IgD-negative memory B cell (primary cell): ENCODE measurements at regions not wholly inside any gene's neighbourhood (a gene's known extent, or its start where the extent isn't known, plus 50 kb on each side); places are given as distances from the start of the nearest gene placed in this dataset.

Source experiments
- H3K27ac Mint-ChIP-seq, 3 donors: one replicate each; pipeline ENCODE4 v1.8.0; 2020 to 2022; ENCODE audit warnings: mild to moderate bottlenecking in 3 of 3, mixed read lengths in 3 of 3, moderate library complexity in 1 of 3
- H3K27me3 Mint-ChIP-seq: one replicate; pipeline ENCODE4 v1.8.0; 2021; ENCODE audit warnings: mixed read lengths
- H3K36me3 Mint-ChIP-seq: one replicate; pipeline ENCODE4 v1.8.0; 2020; ENCODE audit warnings: mild to moderate bottlenecking, mixed read lengths
- H3K4me1 Mint-ChIP-seq, 3 donors: one replicate each; pipeline ENCODE4 v1.8.0; 2020 to 2022; ENCODE audit warnings: mixed read lengths in 3 of 3, mild to moderate bottlenecking in 1 of 3
- H3K4me3 Mint-ChIP-seq, 4 donors: one replicate each; pipeline ENCODE4 v1.8.0; 2020 to 2022; ENCODE audit warnings: mild to moderate bottlenecking in 4 of 4, mixed read lengths in 4 of 4, moderate library complexity in 3 of 4
- H3K9me3 Mint-ChIP-seq, 3 donors: one replicate each; pipeline ENCODE4 v1.8.0; 2020 to 2021; ENCODE audit warnings: mixed read lengths in 3 of 3, mild to moderate bottlenecking in 1 of 3

DNA sequence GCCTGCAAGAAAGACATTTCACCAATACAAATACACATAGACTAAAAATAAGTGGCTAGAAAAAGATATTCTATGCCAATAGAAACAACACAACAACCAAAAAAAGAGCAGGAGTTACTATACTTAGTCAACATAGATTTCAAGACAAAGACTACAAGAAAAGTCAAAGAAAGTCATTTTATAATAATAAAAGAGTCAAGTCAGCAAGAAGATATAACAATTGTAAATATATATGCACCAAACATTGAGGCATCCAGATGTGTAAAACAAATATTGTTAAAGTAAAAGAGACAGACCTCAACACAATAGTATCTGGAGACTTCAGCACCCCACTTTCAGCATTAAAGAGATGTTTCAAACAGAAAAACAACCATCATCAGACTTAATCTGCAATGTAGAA lies 104.6 kb downstream of the AMY1C start:
- no peaks in the 10 kb centered on the region for H3K36me3 Mint-ChIP-seq
- H3K4me1 Mint-ChIP-seq, result no peaks in the 10 kb centered on the region
- H3K27me3 Mint-ChIP-seq, result no peaks in the 10 kb centered on the region
- no peak overlapping the region for H3K4me3 Mint-ChIP-seq
- no peak overlapping the region for H3K27ac Mint-ChIP-seq
- H3K9me3 Mint-ChIP-seq, result peaks cover 2 to 12% (median 5%) of the 10 kb centered on the region in 3 donors

DNA sequence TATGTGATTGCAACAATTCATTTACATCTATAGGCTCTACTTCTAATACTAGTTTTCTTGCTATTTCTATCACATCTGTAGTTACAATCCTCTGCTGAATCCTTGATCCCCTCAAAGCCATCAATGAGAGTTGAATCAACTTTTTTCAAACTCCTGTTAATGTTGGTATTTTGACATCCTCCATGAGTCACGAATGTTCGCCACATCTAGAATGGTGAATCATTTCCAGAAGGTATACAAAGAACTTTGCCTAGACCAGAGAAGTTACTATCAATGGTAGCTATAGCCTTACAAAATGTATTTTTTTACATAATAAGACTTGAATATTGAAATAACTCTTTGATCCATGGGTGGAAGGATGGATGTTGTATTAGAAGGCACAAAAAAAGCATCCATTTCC lies 110.0 kb downstream of the AMY1C start:
- Mint-ChIP-seq H3K4me1 (no peaks in the 10 kb centered on the region), H3K27me3 (no peaks in the 10 kb centered on the region), H3K36me3 (no peaks in the 10 kb centered on the region), H3K27ac (no peak overlapping the region), H3K9me3 (peaks cover 0 to 4% (median 0%) of the 10 kb centered on the region in 3 donors), H3K4me3 (no peak overlapping the region)

DNA sequence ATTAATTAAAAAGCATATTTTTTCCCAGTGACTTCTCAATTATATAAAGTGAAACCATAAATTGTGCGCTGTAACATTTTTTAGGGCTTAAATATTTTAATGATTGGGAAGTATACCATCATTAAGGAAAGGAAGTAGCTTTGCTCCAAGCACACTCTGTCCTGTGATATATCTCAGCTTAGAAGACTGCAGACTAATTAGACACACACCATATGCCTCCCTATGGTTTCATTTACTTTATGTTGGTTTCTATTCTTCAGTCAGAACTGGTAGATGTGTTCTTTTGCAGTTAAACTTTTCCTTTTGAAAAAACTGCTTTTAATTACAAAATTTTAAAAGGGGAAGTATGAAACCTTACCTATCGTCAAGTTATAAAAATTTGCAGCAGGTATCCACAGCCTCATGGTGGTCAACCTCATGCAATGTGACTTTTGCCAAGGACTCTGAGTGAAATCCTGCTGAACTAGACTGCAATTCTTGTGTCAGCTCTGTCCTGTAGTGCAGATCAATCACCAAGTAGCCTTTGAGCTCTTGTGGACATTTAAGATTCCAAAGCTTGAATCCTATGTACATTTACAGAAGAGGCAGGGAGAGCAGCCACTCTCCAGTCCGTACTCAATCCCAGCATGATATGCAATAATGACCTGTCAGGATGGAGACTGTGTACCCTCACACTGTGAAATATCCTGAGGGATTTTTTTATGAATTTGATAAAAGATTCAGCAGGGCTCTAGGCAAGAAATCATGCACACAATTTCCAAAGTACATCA lies 149.1 kb downstream of the AMY1C start:
- peaks cover 2% of the 10 kb centered on the region for H3K36me3 Mint-ChIP-seq
- no peak overlapping the region for H3K27ac Mint-ChIP-seq
- H3K9me3 Mint-ChIP-seq, result peaks cover 0 to 2% (median under 1%) of the 10 kb centered on the region in 3 donors
- no peaks in the 10 kb centered on the region for H3K27me3 Mint-ChIP-seq
- H3K4me1 Mint-ChIP-seq, result peaks cover 0 to 1% (median 0%) of the 10 kb centered on the region in 3 donors
- H3K4me3 Mint-ChIP-seq, result no peak overlapping the region

DNA sequence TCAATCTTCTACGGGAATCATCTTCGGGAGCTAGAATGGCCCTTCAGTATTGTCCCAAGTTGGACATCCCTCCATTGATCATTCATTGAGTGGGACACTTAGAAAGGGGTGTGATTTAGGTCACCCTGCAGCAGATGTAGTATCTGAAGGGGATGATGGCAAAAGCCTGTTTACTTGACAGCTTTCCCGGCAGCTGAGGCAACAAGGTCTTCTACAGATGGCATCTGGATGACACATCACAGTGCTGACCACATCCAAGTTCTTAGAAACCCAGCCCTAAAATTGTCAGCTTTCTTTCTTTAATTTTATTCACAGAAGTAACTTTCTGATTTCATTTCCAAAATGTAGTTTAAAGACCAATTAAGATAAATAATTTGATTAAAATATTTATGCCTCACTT lies 150.3 kb downstream of the AMY1C start:
- no peaks in the 10 kb centered on the region for H3K27me3 Mint-ChIP-seq
- H3K4me1 Mint-ChIP-seq, result peaks cover 0 to 1% (median 0%) of the 10 kb centered on the region in 3 donors
- no peak overlapping the region for H3K4me3 Mint-ChIP-seq
- H3K27ac Mint-ChIP-seq, result no peak overlapping the region
- peaks cover 2% of the 10 kb centered on the region for H3K36me3 Mint-ChIP-seq
- H3K9me3 Mint-ChIP-seq, result peaks cover 0 to 2% (median 0%) of the 10 kb centered on the region in 3 donors

DNA sequence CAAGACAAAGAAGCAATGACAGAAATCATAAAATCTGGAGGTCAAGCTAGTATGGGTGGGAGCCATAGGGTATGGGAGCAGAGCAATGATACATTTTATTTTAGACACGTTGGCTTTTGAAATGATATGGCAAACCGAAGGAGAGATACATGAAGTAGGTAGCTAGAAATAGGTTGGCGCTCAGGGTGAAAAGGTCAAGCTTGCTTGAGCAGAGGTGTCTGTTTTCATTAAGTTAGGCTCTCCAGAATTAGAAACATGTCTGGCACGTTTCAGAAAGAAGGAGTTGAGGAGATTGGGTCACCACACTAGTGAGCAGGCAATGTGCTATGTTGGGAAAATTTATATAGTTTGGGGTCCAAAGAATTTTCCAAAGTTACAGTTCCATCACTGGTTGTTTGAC lies 151.4 kb downstream of the AMY1C start:
- Mint-ChIP-seq H3K4me3 (no peak overlapping the region), H3K36me3 (peaks cover 2% of the 10 kb centered on the region), H3K4me1 (peaks cover 0 to 1% (median 0%) of the 10 kb centered on the region in 3 donors), H3K27me3 (peaks cover 2% of the 10 kb centered on the region), H3K27ac (no peak overlapping the region), H3K9me3 (peaks cover 0 to 2% (median 0%) of the 10 kb centered on the region in 3 donors)

DNA sequence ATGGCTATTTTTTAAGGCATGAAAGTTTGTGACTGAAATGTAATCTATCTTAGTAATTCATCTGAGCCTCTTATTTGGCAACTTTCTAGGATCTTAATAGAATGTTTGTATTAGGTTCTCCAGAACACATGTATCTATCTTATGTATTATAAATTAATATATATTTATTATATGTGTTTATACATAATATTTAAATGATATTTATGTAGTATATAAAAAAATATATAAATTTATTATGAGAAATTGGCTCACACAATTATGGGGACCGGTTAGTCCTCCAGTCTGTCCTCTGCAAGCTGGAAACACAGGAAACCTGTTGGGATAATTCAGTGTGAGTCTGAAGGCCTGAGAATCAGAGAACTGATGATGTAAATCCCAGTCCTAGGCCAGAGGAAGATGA lies 155.7 kb downstream of the AMY1C start:
- Mint-ChIP-seq H3K36me3 (peaks cover 2% of the 10 kb centered on the region), H3K9me3 (peaks cover 0 to 2% (median 0%) of the 10 kb centered on the region in 3 donors), H3K4me3 (no peak overlapping the region), H3K4me1 (no peaks in the 10 kb centered on the region), H3K27me3 (peaks cover 3% of the 10 kb centered on the region), H3K27ac (no peak overlapping the region)

DNA sequence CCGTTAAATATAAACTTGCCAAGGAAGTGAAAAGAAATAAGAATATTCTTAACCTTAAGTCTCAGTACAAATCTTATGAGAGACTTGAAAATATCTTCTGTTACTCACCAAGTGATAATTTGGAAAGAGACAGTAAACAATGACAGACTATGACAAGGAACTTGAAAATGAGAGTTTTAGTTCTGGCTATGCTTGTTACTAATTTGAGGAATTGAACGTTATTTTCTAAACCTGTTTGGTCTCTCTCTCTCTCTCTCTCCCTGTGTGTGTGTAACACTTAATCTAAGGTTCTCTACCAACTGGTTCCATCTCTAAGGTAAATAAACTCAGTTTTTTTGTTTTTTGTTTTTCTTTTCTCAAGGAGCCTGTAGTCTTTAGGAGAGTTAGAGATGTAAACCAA lies 161.8 kb downstream of the AMY1C start:
- Mint-ChIP-seq H3K36me3 (no peaks in the 10 kb centered on the region), H3K4me3 (no peak overlapping the region), H3K9me3 (no peaks in the 10 kb centered on the region), H3K4me1 (peaks cover 0 to 1% (median 0%) of the 10 kb centered on the region in 3 donors), H3K27ac (no peak overlapping the region), H3K27me3 (no peaks in the 10 kb centered on the region)

DNA sequence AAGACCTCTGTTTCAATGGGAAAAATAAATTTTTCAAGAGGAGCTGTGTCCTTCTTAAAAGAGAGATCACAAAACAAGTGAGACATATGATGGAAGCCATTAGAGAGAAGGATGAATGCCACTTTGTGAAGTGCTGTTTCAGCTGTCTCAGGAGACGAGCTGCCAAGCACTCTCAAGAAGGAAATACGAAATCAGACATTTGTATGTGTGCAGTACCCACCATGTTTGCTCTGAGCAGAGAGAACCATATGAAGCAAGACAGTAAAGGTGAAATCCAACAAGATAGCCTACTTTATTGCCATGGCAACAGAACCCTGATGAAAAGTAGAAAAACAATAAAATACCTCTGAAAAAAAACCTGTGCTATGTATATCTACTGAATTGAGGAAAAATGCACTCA lies 168.1 kb downstream of the AMY1C start:
- H3K27ac Mint-ChIP-seq, result no peak overlapping the region
- no peaks in the 10 kb centered on the region for H3K27me3 Mint-ChIP-seq
- H3K4me3 Mint-ChIP-seq, result no peak overlapping the region
- peaks cover 0 to 1% (median 0%) of the 10 kb centered on the region in 3 donors for H3K4me1 Mint-ChIP-seq
- H3K36me3 Mint-ChIP-seq, result no peaks in the 10 kb centered on the region
- H3K9me3 Mint-ChIP-seq, result peaks cover 0 to 4% (median 3%) of the 10 kb centered on the region in 3 donors

DNA sequence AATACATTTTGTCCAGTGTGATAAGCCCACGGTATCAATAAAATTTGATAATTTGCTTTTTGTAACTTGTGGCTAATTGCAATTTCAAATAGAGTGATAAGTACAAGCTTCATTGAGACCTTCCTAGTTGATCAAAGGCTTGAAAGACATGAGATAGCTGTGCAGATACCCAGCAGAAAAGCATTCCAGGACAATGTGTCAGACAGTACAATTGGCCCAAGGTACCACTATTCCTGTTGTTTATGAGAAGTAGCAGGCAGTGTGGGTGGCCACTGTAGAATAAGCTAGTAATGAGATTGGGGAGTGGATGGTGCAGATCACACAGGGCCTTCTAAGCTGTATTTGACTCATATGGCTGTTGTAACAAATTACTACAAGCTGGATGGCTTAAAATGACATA lies 182.2 kb downstream of the AMY1C start:
- H3K36me3 Mint-ChIP-seq, result no peaks in the 10 kb centered on the region
- no peak overlapping the region for H3K27ac Mint-ChIP-seq
- no peak overlapping the region for H3K4me3 Mint-ChIP-seq
- peaks cover 0 to 2% (median 0%) of the 10 kb centered on the region in 3 donors for H3K9me3 Mint-ChIP-seq
- no peaks in the 10 kb centered on the region for H3K4me1 Mint-ChIP-seq
- no peaks in the 10 kb centered on the region for H3K27me3 Mint-ChIP-seq

DNA sequence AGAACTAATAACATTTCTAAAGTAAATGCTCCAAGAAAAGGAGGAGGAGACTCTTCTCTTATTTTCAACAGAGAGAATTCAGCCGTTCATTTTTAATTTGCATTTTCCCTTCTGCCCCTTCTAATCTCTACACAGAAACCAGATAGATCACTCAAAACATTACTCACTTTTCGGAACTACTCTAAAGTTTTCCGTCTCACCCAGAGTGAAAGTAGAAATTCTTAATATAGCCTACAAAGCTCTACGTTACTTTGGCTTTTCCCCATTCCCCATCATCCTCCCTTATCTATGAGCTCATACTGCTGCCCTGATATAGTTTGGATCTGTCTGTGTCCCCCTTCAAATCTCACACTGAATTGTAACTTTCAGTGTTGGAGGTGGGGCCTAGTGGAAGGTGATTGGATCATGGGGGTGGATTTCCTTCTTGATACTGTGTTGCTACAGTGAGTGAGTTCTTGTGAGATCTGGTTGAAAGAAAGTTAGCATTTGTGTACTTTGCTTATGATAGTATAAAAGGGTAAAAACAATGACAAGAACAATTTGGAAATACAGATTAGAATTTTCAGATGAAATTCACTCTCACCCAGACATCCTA lies 188.2 kb downstream of the AMY1C start:
- H3K36me3 Mint-ChIP-seq, result no peaks in the 10 kb centered on the region
- peaks cover 0 to 6% (median 5%) of the 10 kb centered on the region in 3 donors for H3K4me1 Mint-ChIP-seq
- peak overlapping the region in 1 of 3 donors; percentile 54 for H3K27ac Mint-ChIP-seq
- H3K4me3 Mint-ChIP-seq, result peak overlapping the region; percentile 6 to 74 (median 35)
- no peaks in the 10 kb centered on the region for H3K9me3 Mint-ChIP-seq
- no peaks in the 10 kb centered on the region for H3K27me3 Mint-ChIP-seq

DNA sequence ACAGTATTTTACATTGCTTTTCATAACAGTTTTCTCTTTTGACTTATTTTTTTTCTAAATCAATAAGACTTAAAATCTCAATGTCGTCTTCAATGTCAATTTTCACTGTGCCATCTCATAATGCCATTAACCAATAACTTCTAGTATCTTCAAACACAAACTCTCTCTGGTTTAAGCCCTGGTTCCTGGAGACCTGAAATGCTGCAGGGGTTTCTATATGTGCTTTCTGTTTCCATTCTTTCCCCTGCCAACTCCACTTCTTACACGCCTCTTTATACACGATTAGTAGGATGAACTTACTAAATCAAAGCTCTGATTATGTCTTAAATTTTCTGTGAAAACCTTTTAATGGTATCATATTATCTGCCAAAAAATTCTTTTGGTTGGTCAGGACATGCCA lies 191.4 kb downstream of the AMY1C start:
- no peaks in the 10 kb centered on the region for H3K36me3 Mint-ChIP-seq
- H3K27me3 Mint-ChIP-seq, result peaks cover 3% of the 10 kb centered on the region
- H3K27ac Mint-ChIP-seq, result no peak overlapping the region
- H3K4me1 Mint-ChIP-seq, result peaks cover 0 to 6% (median 5%) of the 10 kb centered on the region in 3 donors
- no peaks in the 10 kb centered on the region for H3K9me3 Mint-ChIP-seq
- H3K4me3 Mint-ChIP-seq, result no peak overlapping the region

DNA sequence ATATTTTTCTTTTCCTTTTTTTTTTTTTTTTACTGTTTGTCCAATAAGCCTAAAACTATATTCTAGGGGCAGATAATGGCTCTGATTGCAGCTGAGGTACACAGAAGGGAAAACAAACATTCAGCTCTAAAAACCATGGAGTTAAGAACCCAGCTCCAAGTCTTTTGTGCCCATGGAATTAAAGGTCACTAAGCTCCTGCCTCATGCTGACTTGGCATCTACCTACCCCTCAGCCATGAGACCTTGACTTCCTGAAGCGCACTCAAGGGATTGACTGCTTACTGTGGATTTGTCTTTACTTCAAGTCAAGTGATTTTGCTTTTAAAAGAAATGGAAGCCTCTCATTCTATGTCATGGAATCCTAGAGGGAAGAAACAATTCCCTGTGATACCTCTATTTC lies 192.3 kb downstream of the AMY1C start:
- Mint-ChIP-seq H3K9me3 (no peaks in the 10 kb centered on the region), H3K27ac (no peak overlapping the region), H3K4me1 (peaks cover 0 to 6% (median 5%) of the 10 kb centered on the region in 3 donors), H3K36me3 (no peaks in the 10 kb centered on the region), H3K27me3 (peaks cover 3% of the 10 kb centered on the region), H3K4me3 (no peak overlapping the region)

DNA sequence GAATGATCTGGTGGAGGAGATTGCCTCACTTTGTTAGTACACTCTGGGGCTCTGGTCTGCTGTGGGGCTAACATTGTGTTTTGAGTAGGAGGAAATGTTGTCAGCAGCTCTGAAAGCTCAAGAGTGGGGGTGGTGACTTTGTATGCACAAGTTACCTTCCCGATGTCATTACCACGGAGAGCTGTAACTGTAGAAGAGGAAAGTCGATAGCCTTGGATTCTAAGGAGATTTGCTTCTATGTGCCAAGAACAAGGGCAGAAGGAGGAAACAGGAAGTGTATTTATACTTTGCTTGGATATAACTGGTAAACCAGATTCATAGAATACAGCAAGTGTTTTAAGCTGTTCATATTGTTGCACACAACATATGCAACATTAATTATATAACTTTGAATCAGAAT lies 196.1 kb downstream of the AMY1C start:
- Mint-ChIP-seq H3K27me3 (peaks cover 3% of the 10 kb centered on the region), H3K27ac (no peak overlapping the region), H3K4me3 (no peak overlapping the region), H3K36me3 (no peaks in the 10 kb centered on the region), H3K9me3 (no peaks in the 10 kb centered on the region), H3K4me1 (no peaks in the 10 kb centered on the region)

DNA sequence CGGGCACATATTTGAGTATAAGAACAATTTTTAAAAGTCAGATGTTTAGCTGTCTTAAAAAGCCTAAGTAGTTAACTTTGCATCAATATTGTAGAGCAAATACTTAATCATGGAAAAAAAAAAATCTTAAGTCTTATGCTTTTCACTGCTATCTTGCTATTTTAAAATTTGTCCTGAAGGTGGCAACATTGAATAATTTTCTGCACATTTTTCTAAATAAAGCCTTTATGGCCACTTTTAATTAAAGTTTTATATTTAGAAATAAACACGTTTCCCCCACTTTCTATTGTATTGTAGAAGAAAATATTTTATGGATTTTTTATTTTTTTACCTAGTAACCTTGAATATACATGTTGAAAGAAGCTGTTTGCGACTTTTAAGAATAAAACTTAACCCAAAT lies 198.8 kb downstream of the AMY1C start:
- Mint-ChIP-seq H3K36me3 (no peaks in the 10 kb centered on the region), H3K4me3 (no peak overlapping the region), H3K27me3 (peaks cover 3% of the 10 kb centered on the region), H3K4me1 (no peaks in the 10 kb centered on the region), H3K9me3 (no peaks in the 10 kb centered on the region), H3K27ac (no peak overlapping the region)

DNA sequence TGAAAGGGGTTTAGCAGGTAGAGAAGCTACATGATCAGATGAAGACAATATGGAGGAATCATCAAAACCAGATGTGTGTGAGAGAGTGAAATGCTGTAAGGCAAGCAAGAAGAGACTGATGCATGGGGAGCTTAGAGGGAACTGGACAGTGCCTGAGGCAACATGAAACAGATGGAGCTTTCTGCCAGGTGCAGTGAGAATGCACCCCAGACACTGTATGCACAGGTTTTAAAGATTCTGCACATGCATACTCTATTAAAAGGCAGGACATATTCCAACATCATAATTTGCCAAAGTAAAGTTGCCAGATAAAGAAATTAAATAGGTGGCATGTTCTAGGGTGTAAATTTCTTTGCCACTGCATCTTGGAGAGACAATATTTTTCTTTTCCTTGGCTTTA lies 200.1 kb downstream of the AMY1C start:
- Mint-ChIP-seq H3K4me3 (no peak overlapping the region), H3K27ac (no peak overlapping the region), H3K36me3 (no peaks in the 10 kb centered on the region), H3K27me3 (peaks cover 3% of the 10 kb centered on the region), H3K4me1 (no peaks in the 10 kb centered on the region), H3K9me3 (no peaks in the 10 kb centered on the region)

DNA sequence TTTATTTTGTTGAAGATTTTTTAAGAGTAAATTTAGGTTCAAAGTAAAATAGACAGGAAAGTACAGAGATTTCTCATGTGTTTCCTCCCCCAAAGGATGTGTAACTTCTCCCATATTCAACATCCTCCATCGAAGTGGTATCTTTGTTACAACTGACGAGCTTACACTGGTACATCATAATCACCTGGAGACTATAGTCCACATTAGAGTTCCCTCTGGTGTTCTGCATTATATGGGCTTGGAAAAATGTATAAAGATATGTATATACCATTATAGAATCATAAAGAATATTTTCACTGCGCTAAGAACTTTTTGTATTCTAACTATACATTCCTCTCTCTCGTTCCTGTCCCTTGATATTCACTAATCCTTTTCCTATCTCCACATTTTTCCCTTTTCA lies 203.7 kb downstream of the AMY1C start:
- Mint-ChIP-seq H3K27me3 (no peaks in the 10 kb centered on the region), H3K4me3 (no peak overlapping the region), H3K4me1 (peaks cover 0 to 5% (median under 1%) of the 10 kb centered on the region in 3 donors), H3K9me3 (no peaks in the 10 kb centered on the region), H3K36me3 (no peaks in the 10 kb centered on the region), H3K27ac (no peak overlapping the region)
